HepG2 (cell line): ENCODE measurements at regions not wholly inside any gene's neighbourhood (a gene's known extent, or its start where the extent isn't known, plus 50 kb on each side); places are given as distances from the start of the nearest gene placed in this dataset.

ENCODE experiments used
- ATAC-seq: fragments of 200-7000 bp; cut with Tn5 transposase; 3 replicates; pipeline ENCODE4 v1.9.1; 2020; ENCODE audit warnings: mild to moderate bottlenecking, moderate library complexity
- BruUV-seq: library from RNA; stranded (reverse); fragments of 400-500 nt; replicated peaks from 2 replicates; lab custom pipeline; 2021; lab: Mats Ljungman, UMichigan
- CTCF ChIA-PET: fragments of 300-600 bp; formaldehyde crosslinking; extraction: SDS; loops from one replicate; lab custom pipeline; 2021; ENCODE audit warnings: low total read pairs, inconsistent platforms, low intra/inter-chr PET ratio; lab: Yijun Ruan, JAX
- POLR2A ChIA-PET: fragments of 350-600 bp; sonication (Branson Sonifier 250); formaldehyde crosslinking; loops from one replicate; lab custom pipeline; 2020; ENCODE audit warnings: antibody characterized with exemption, inconsistent platforms; lab: Yijun Ruan, JAX
- DNase-seq: peaks from one replicate; pipeline ENCODE4 v3.0.0-alpha.2; 2015; ENCODE audit warnings: low spot score
- FAIRE-seq: peaks from 3 replicates; lab custom pipeline; 2011; peaks lifted over from hg19 to GRCh38; lab: Jason Lieb, UNC
- H2AFZ ChIP-seq: one replicate; pipeline ENCODE4 v1.6.1; 2011; ENCODE audit warnings: low read length, inconsistent platforms
- H3K27ac ChIP-seq: fragments of 300-600 bp; 3 replicates; pipeline ENCODE4 v1.8.0; 2011; ENCODE audit warnings: mixed run types, mild to moderate bottlenecking, mixed read lengths, low read length, inconsistent platforms; ENCODE audit not compliant: insufficient read depth; ENCODE audit errors: extremely low read length
- H3K27me3 ChIP-seq, 2 experiments: fragments of 200-600 bp in 1 of 2; 2 replicates in 1 of 2; 3 replicates in 1 of 2; pipeline versions ENCODE4 v1.6.0 to v1.8.0; 2011; ENCODE audit warnings: low read length in 2 of 2, mild to moderate bottlenecking in 2 of 2, moderate library complexity in 2 of 2, inconsistent platforms in 1 of 2; ENCODE audit not compliant: insufficient read depth in 2 of 2, control insufficient read depth in 1 of 2
- H3K36me3 ChIP-seq, 2 experiments: fragments of 200-600 bp in 1 of 2; replicated peaks in 1 of 2; 2 replicates in 1 of 2; 3 replicates in 1 of 2; pipeline versions ENCODE4 v1.5.1 to v1.8.0; 2011; ENCODE audit warnings: low read length in 2 of 2, inconsistent platforms in 1 of 2; ENCODE audit not compliant: insufficient read depth in 2 of 2, control insufficient read depth in 1 of 2
- H3K4me1 ChIP-seq: 2 replicates; pipeline ENCODE4 v1.5.1; 2012; ENCODE audit warnings: low read length, inconsistent platforms; ENCODE audit not compliant: insufficient read depth
- H3K4me2 ChIP-seq: 2 replicates; pipeline ENCODE4 v1.6.0; 2011; ENCODE audit warnings: low read depth, low read length, inconsistent platforms
- H3K4me3 ChIP-seq, 3 experiments: fragments of 200-600 bp in 1 of 3; sonication (generic), shearing (Covaris generic) in 1 of 3; replicated peaks in 1 of 3; 2 replicates each; pipeline ENCODE4 v1.5.1; 2011 to 2016; ENCODE audit warnings: low read length in 3 of 3, inconsistent platforms in 2 of 3, low read depth in 2 of 3, mild to moderate bottlenecking in 2 of 3, control low read depth in 1 of 3, mixed read lengths in 1 of 3; ENCODE audit not compliant: insufficient read depth in 1 of 3
- H3K79me2 ChIP-seq: one replicate; pipeline ENCODE4 v1.6.1; 2011; ENCODE audit warnings: low read length, inconsistent platforms; ENCODE audit not compliant: insufficient read depth
- H3K9ac ChIP-seq: 2 replicates; pipeline ENCODE4 v1.6.0; 2011; ENCODE audit warnings: mild to moderate bottlenecking, low read depth, low read length, inconsistent platforms; ENCODE audit not compliant: insufficient read depth
- H3K9me3 ChIP-seq: 2 replicates; pipeline ENCODE4 v1.5.1; 2012; ENCODE audit warnings: mild to moderate bottlenecking, low read length
- H4K20me1 ChIP-seq: 2 replicates; pipeline ENCODE4 v1.6.0; 2011; ENCODE audit warnings: inconsistent platforms, mild to moderate bottlenecking, low read length, moderate library complexity; ENCODE audit not compliant: insufficient read depth
- GLMP ChIP-seq: sonication (generic); formaldehyde crosslinking; IDR thresholded peaks from 2 replicates; pipeline ENCODE4 v1.9.0; 2021; ENCODE audit warnings: missing genetic modification reagents, mild to moderate bottlenecking, borderline replicate concordance
- GPN1 ChIP-seq: sonication (generic); formaldehyde crosslinking; IDR thresholded peaks from 2 replicates; pipeline ENCODE4 v1.5.1; 2020; ENCODE audit warnings: missing genetic modification reagents, borderline replicate concordance
- HDAC6 ChIP-seq: fragments of 200-600 bp; sonication (generic); IDR thresholded peaks from 2 replicates; pipeline ENCODE4 v1.7.0; 2017; ENCODE audit warnings: mild to moderate bottlenecking, antibody characterized with exemption, low read length, low read depth
- HNF4A ChIP-seq: sonication (generic); formaldehyde crosslinking; IDR thresholded peaks from 2 replicates; pipeline ENCODE4 v1.4.0; 2020; ENCODE audit warnings: missing genetic modification reagents
- IKZF1 ChIP-seq: fragments of 450-650 bp; IDR thresholded peaks from 2 replicates; pipeline ENCODE4 v1.7.1; 2016
- RFX1 ChIP-seq: fragments of 450-650 bp; IDR thresholded peaks from 2 replicates; pipeline ENCODE4 v1.6.1; 2017
- THAP8 ChIP-seq: sonication (generic); formaldehyde crosslinking; IDR thresholded peaks from 2 replicates; pipeline ENCODE4 v1.5.1; 2020; ENCODE audit warnings: missing genetic modification reagents, mild to moderate bottlenecking, borderline replicate concordance
- ZBTB10 ChIP-seq: sonication (generic); formaldehyde crosslinking; IDR thresholded peaks from 2 replicates; pipeline ENCODE4 v1.4.0; 2020; ENCODE audit warnings: missing genetic modification reagents, borderline replicate concordance
- ZBTB14 ChIP-seq: sonication (generic); formaldehyde crosslinking; IDR thresholded peaks from 2 replicates; pipeline ENCODE4 v1.4.0; 2020; ENCODE audit warnings: missing genetic modification reagents
- ZBTB25 ChIP-seq: IDR thresholded peaks from 2 replicates; pipeline ENCODE4 v1.6.1; 2018; ENCODE audit warnings: missing genetic modification reagents
- ZBTB42 ChIP-seq: sonication (generic); formaldehyde crosslinking; IDR thresholded peaks from 2 replicates; pipeline ENCODE4 v1.5.0; 2020; ENCODE audit warnings: mild to moderate bottlenecking, missing genetic modification reagents
- ZNF33B ChIP-seq: sonication (generic); formaldehyde crosslinking; IDR thresholded peaks from 2 replicates; pipeline ENCODE4 v1.5.1; 2020; ENCODE audit warnings: mild to moderate bottlenecking, missing genetic modification reagents
- ZNF784 ChIP-seq: sonication (generic); formaldehyde crosslinking; IDR thresholded peaks from 2 replicates; pipeline ENCODE4 v1.5.1; 2020; ENCODE audit warnings: missing genetic modification reagents, mild to moderate bottlenecking, borderline replicate concordance
- WGBS: methylation state at CpG from one replicate; pipeline ENCODE4 v1.1.6; 2017; ENCODE audit warnings: low lambda C conversion rate; 5-methylcytosine and 5-hydroxymethylcytosine counted together
- in situ Hi-C: cut with HindIII; loops from 2 replicates; pipeline ENCODE4 v1.10.0; 2017; ENCODE audit warnings: low pct_unique_long_range_greater_than_20kb; ENCODE audit not compliant: extremely low pct_ligation_motif_present
- intact Hi-C: fragments of 100-400 bp; cut with micrococcal nuclease; formaldehyde crosslinking; loops from one replicate; pipeline ENCODE4 v1.10.0; 2022; ENCODE audit not compliant: unreplicated experiment

- in situ Hi-C loops (no loop called here), intact Hi-C loops (no loop called here)
- ChIA-PET CTCF (no interaction called here), POLR2A (no interaction called here)
- no peaks in the 10 kb centered on the region for H3K27me3 ChIP-seq
- no peak overlapping the region for H3K4me2 ChIP-seq
- no peak overlapping the region for H2AFZ ChIP-seq
- H3K36me3 ChIP-seq = no peaks in the 10 kb centered on the region
- H3K4me3 ChIP-seq = no peak overlapping the region
- H3K27ac ChIP-seq = no peak overlapping the region
- no peak for TF ChIP-seq ZBTB25
- no peak for TF ChIP-seq ZBTB42 (CRISPR knock-in tag)
- TF ChIP-seq HNF4A (CRISPR knock-in tag) = no peak
- TF ChIP-seq ZBTB14 (CRISPR knock-in tag) = no peak
- TF ChIP-seq RFX1 = no peak
- no peak for TF ChIP-seq ZNF784 (CRISPR knock-in tag)
- no peak for TF ChIP-seq GLMP (CRISPR knock-in tag)
- TF ChIP-seq GPN1 = no peak
- no peak for TF ChIP-seq THAP8 (CRISPR knock-in tag)
- TF ChIP-seq ZBTB10 = no peak
- TF ChIP-seq IKZF1 = no peak
- no peak for TF ChIP-seq HDAC6
- no peak for TF ChIP-seq ZNF33B
- no peak for FAIRE-seq
- no peaks in the 10 kb centered on the region for H4K20me1 ChIP-seq
- no peak for ATAC-seq
- H3K79me2 ChIP-seq = no peaks in the 10 kb centered on the region
- 0% methylated on average over 1 of the region's 1 CpG for WGBS
- no peak overlapping the region for H3K9ac ChIP-seq
- H3K4me1 ChIP-seq = no peaks in the 10 kb centered on the region
- peaks cover 6% of the 10 kb centered on the region; the same call in 1 of the 2 replicates for H3K9me3 ChIP-seq
- no peak for DNase-seq
- no TSS peak for BruUV-seq
These were observed 214.0 kb downstream of the KLF5 start for GRCh38 chr13:73272831-73273230.
